NT2/D1 (cell line): ENCODE measurements at regions not wholly inside any gene's neighbourhood (a gene's known extent, or its start where the extent isn't known, plus 50 kb on each side); places are given as distances from the start of the nearest gene placed in this dataset.

Experiments used
- DNase-seq: peaks from one replicate; pipeline ENCODE4 v3.0.0-alpha.2; 2011; ENCODE audit warnings: low read depth, low spot score
- H3K27me3 ChIP-seq: 2 replicates; pipeline ENCODE4 v1.6.0; 2011; ENCODE audit warnings: mild to moderate bottlenecking; ENCODE audit not compliant: insufficient read length, insufficient read depth
- H3K36me3 ChIP-seq: 2 replicates; pipeline ENCODE4 v1.6.1; 2011; ENCODE audit warnings: mild to moderate bottlenecking, low read length, mixed read lengths; ENCODE audit not compliant: insufficient read depth, insufficient read length
- H3K4me1 ChIP-seq: 2 replicates; pipeline ENCODE4 v1.5.1; 2011; ENCODE audit not compliant: insufficient read depth, insufficient read length
- H3K4me3 ChIP-seq: 2 replicates; pipeline ENCODE4 v1.5.1; 2011; ENCODE audit warnings: low read depth; ENCODE audit not compliant: insufficient read length
- H3K9ac ChIP-seq: 2 replicates; pipeline ENCODE4 v1.6.0; 2011; ENCODE audit warnings: low read depth; ENCODE audit not compliant: insufficient read length
- H3K9me3 ChIP-seq: 2 replicates; pipeline ENCODE4 v1.5.1; 2011; ENCODE audit warnings: mild to moderate bottlenecking, low read length; ENCODE audit not compliant: insufficient read depth
- SUZ12 ChIP-seq: IDR thresholded peaks from 2 replicates; pipeline ENCODE4 v1.6.1; 2011; ENCODE audit not compliant: insufficient read length, insufficient read depth; ENCODE audit errors: extremely low read depth
- YY1 ChIP-seq: IDR thresholded peaks from 2 replicates; pipeline ENCODE4 v1.6.1; 2011; ENCODE audit not compliant: insufficient read length, insufficient read depth
- ZNF274 ChIP-seq: IDR thresholded peaks from 2 replicates; pipeline ENCODE4 v1.6.1; 2011; ENCODE audit warnings: mild to moderate bottlenecking, low read depth, low read length

DNA sequence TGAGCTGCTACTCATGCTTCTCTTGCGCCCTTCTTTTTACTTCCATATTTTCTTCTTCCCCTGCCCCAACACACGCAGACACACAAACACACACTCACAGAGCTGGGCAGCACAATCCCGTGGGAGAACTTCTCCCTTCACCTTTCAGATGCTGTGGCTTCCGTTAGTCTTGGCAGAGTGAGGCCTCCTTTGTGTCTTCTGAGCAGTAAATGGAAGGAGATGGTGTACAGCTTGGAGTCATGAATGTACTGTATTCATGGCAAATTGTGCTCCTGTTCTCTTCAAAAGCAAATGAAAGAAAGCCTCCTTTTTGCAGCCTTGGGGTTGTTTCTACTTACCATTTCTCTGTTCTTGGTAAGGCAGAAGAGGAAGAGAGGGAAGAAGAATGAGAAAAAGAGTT is 456.6 kb upstream of the TLE4 start:
- H3K36me3 ChIP-seq = no peaks in the 10 kb centered on the region
- no peaks in the 10 kb centered on the region for H3K27me3 ChIP-seq
- H3K9me3 ChIP-seq = no peaks in the 10 kb centered on the region
- DNase-seq = no peak
- no peak overlapping the region for H3K4me3 ChIP-seq
- TF ChIP-seq SUZ12 (no peak), ZNF274 (no peak), YY1 (no peak)
- no peaks in the 10 kb centered on the region for H3K4me1 ChIP-seq
- H3K9ac ChIP-seq = no peak overlapping the region

DNA sequence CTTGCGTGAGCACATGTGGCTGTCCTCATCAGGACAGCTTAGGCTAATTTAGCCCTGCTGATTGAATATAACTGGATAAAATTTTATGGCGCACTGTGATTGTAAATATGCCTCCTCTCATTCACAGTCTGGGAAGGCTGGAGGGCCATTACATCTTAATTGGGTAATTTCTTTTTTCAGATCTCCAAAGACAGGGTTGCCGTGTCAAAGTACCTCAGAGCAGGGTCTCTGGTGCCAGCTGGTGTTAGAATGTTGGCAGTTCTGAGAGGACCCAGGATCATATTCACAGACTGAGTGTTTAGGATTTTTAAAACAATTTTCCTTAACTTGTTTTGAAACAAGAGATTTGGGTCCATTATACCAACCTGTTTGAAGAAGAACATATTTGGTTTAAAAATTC is 455.7 kb upstream of the TLE4 start:
- TF ChIP-seq ZNF274 (no peak), SUZ12 (no peak), YY1 (no peak)
- DNase-seq = no peak

DNA sequence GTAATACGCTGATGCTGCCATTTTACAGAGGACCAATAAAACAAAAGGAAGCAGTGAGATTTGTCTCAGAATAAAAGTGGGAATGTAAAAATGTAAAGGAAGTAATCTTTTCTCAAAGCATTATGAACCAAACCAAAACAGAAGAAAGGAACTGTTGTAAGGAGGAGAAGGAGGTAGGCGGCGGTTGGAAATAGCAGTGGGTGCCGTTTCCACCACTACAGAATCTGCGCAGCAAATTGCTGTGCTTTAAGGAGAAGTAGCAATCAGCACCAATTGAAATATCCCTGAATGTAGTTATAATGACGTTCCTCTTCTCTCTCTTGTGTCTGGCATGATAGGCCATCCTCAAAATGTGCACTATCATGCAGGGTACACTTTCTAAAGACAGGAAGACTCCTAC is 455.1 kb upstream of the TLE4 start:
- no peak for DNase-seq
- Histone ChIP-seq H3K4me3 (no peak overlapping the region), H3K4me1 (no peaks in the 10 kb centered on the region), H3K36me3 (no peaks in the 10 kb centered on the region), H3K9me3 (no peaks in the 10 kb centered on the region), H3K9ac (no peak overlapping the region), H3K27me3 (no peaks in the 10 kb centered on the region)
- no peak for TF ChIP-seq ZNF274
- TF ChIP-seq YY1 = no peak
- no peak for TF ChIP-seq SUZ12

More for the DNA sequence above, 455.7 kb upstream of the TLE4 start:
- no peaks in the 10 kb centered on the region for H3K36me3 ChIP-seq
- H3K9ac ChIP-seq = no peak overlapping the region
- H3K9me3 ChIP-seq = no peaks in the 10 kb centered on the region
- H3K27me3 ChIP-seq = no peaks in the 10 kb centered on the region
- no peaks in the 10 kb centered on the region for H3K4me1 ChIP-seq
- no peak overlapping the region for H3K4me3 ChIP-seq

DNA sequence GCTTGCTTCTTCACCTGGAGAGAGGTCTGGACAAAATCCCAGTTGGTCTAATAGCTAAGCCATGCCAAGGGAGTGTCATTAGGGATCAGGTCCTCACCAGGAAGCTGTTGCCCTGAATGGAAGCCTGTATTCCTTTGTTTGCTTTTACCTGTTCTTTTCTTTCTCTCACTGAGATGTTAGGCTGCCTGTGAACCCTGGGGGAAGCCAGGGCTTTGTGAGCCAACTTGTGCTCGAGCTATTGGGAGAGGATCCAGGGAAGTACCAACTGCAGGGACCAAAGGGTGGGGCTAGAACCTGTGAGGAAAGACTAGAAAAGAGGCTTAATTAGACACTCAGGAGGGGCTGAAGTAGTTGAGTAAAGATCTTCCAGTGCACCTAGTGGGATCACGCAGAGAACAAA is 451.2 kb upstream of the TLE4 start:
- Histone ChIP-seq H3K9me3 (no peaks in the 10 kb centered on the region), H3K27me3 (no peaks in the 10 kb centered on the region), H3K4me1 (no peaks in the 10 kb centered on the region), H3K36me3 (no peaks in the 10 kb centered on the region), H3K9ac (no peak overlapping the region), H3K4me3 (no peak overlapping the region)
- no peak for TF ChIP-seq ZNF274
- TF ChIP-seq YY1 = no peak
- TF ChIP-seq SUZ12 = no peak
- no peak for DNase-seq

DNA sequence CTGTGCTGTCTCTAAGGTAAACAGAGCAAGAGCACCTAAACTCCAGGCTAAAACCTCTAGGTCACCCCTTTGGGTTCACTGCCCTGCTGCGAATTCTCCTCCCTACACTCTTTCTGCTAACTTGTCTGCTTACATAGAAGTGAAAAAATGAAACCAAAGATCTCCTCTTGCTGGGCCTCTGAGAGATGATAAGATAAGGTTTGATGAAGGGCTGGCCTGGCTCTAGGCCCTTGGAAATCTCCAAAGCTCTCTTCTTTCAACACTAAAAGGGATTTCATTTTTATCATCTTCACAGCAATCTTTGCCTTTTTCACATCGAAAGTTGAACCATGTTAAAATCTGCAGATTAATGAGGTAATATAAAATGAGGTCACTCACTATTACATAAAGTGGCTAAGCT is 450.8 kb upstream of the TLE4 start:
- Histone ChIP-seq H3K36me3 (no peaks in the 10 kb centered on the region), H3K27me3 (no peaks in the 10 kb centered on the region), H3K9me3 (no peaks in the 10 kb centered on the region), H3K9ac (no peak overlapping the region), H3K4me3 (no peak overlapping the region), H3K4me1 (no peaks in the 10 kb centered on the region)
- TF ChIP-seq YY1 = no peak
- no peak for TF ChIP-seq SUZ12
- no peak for TF ChIP-seq ZNF274
- no peak for DNase-seq

DNA sequence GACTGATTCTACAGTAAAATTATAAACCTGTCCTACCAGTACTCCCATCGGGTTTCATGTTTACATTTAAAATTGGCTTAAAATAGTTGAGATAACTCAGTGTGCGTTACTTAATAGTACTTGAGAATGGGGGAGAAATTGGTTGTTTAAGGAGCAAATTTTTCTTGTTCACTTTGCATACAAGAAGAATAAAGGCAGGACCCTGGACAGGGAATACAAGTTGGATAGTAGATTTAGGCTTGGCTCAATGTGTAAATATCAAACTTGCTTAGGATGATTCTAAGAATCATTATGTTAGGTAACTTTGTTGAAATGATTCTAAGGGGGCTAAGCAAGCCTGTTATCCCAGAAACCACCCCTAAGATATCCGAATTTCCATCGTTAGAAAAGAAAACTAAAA is 448.4 kb upstream of the TLE4 start:
- H3K4me3 ChIP-seq = no peak overlapping the region
- no peaks in the 10 kb centered on the region for H3K36me3 ChIP-seq
- no peak overlapping the region for H3K9ac ChIP-seq
- DNase-seq = no peak
- H3K4me1 ChIP-seq = no peaks in the 10 kb centered on the region
- H3K9me3 ChIP-seq = no peaks in the 10 kb centered on the region
- TF ChIP-seq ZNF274 (no peak), YY1 (no peak), SUZ12 (no peak)
- H3K27me3 ChIP-seq = no peaks in the 10 kb centered on the region

DNA sequence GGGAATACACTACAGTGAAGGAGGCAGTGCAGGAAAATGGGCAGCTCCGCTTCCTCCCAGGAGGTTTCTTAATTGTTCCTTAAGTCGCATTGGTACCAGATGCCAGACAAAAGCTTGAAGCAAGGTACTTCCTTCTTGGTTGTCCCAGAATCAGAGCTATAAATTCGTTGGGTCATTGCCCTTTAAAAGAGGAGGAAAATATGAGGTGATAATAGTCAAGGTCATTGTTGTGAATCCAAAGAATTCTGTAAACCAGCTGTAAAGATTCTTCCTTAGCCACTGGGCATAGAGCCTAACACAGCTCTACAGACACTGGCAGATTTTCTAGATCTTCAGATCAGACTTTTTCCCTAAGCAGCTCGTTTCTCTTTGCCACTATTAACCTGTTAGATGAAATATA is 444.1 kb upstream of the TLE4 start:
- no peaks in the 10 kb centered on the region for H3K36me3 ChIP-seq
- no peak overlapping the region for H3K4me3 ChIP-seq
- H3K4me1 ChIP-seq = no peaks in the 10 kb centered on the region
- no peaks in the 10 kb centered on the region for H3K27me3 ChIP-seq
- H3K9ac ChIP-seq = no peak overlapping the region
- TF ChIP-seq SUZ12 (no peak), ZNF274 (no peak), YY1 (no peak)
- no peaks in the 10 kb centered on the region for H3K9me3 ChIP-seq
- DNase-seq = no peak

DNA sequence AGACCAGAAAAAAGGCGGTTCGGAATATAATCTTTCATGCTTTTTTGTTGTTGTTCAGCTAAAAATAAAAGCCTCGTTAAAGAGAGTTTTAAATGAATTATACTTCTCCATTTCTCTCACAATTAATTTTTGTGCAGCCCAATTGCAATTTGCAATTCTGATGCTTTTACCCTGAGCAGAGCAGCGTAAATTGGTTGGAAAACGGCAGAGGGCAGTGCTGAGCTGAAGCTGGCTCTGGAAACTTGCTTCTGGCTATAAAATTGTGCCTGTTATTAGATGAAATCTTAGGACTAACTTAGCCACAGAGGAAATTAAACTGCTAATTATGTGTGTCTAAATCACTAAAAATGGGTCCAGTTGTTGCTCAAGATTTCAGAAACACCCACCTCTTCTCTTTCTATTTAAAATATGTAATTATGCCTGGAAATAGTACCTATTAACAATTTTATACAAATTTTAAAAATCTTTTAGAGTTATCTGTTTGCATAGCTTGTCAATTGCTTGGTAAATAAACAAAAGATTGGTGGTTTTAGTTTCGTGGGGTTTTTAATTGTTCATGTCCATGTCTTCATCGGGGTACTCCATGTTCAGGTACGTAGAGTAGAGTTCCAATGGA is 441.8 kb upstream of the TLE4 start:
- H3K4me3 ChIP-seq = no peak overlapping the region
- no peak overlapping the region for H3K9ac ChIP-seq
- H3K4me1 ChIP-seq = no peaks in the 10 kb centered on the region
- no peak for TF ChIP-seq ZNF274
- TF ChIP-seq YY1 = no peak
- TF ChIP-seq SUZ12 = no peak
- no peaks in the 10 kb centered on the region for H3K9me3 ChIP-seq
- no peak for DNase-seq
- H3K27me3 ChIP-seq = no peaks in the 10 kb centered on the region
- H3K36me3 ChIP-seq = no peaks in the 10 kb centered on the region
